ENCODE measurements at regions not wholly inside any gene's neighbourhood (a gene's known extent, or its start where the extent isn't known, plus 50 kb on each side); places are given as distances from the start of the nearest gene placed in this dataset.

DNA sequence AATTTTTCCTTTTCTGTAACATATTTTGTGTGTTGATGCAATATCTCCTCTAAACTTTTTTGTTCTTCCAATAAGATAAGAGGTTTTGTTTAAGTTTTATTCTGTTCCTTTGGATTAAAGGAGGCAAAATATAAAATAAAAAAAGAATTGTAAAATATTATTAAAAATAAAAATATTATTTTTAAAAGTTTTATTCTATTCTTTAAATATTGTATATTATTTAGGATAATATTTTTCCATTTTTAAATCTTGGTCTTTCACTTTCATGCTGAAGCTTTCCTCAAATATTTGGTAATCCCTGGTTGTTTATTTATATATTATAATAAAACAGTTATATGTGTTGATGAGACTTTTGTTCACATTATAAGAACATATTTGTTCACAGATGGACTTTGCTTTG lies 187.9 kb upstream of the PDE5A start:
- no peak for DNase-seq

DNA sequence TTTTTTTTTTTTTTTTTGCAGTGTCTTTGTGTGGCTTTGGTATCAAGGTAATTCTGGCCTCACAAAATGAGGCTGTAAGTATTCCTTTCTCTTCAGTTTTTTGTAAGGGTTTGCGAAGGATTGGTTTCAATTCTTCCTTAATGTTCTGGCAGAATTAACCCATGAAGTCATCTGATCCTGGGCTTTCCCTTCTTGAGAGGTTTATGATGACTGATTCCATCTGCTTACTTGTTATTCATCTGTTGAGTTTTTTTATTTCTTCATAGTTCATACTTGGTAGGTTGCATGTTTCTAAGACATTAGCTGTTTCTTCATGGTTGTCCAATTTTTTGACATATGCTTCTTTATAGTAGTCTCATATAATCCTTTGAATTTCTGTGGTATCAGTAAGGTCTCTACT lies 181.4 kb upstream of the PDE5A start:
- no peak for DNase-seq

GRCh38 chr4:119804404-119804803 lies 175.8 kb upstream of the PDE5A start:
- no peak for DNase-seq

DNA sequence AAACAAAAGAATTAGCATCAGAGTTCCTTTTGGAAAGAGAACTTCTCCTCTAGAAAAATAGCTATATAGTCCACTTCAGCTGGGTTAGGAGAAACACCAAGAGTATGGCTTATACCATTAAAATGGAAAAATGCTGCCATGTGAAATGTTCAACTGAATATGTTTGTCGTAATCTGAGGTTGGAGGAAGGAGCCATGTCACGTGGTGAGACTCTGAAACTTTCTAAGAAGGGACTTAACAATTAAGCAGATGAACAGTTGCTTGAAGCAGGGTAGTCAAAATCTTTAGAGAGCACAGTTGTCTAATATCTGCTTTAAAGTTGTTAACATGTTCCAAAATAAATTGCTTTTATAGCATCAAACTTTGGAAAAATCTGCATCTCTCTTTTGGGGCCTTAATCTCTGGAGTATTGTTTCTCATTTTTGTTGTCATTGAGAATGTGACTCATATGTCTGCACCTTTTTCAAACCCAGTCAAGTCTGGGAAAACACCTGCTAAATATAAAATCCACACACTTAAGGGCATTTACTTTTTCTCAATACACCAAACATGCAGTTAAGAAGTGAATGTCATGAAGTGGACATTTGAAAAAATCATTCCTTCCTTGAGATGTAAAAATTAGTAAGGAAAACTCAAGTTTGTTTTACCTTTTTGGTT lies 168.8 kb upstream of the PDE5A start:
- DNase-seq, result no peak

DNA sequence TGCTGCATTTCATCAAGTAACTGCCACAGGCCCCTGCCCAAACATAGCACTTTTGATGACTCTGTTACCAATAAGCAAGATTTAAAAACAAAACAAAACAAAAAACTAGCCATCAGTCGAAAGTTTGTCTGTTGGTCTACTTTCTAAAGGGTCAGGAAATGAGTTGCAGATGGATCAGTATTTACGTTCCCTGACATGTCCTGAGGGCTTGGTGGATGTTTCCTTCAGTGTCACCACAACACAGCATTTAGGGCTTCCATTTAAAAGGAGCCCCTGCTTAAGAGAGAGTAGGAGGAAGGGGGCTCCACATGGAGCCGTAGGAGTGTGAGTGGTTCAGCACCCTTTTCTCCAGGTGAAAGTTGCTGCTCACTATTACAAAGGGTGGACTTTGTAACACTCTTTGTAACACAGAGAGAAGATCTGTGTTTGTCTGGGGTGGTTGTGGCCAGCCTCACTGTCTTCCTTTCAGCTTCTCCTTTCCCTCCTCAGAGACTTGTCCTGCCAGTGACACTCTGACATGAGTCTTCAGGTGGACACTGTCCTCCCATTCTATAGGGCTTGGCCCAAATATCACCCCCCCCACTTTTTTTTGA lies 167.5 kb upstream of the PDE5A start:
- DNase-seq, result no peak

GRCh38 chr4:119794681-119795080 lies 166.1 kb upstream of the PDE5A start:
- no peak for DNase-seq

- DNase-seq, result no peak
These were observed 165.5 kb upstream of the PDE5A start for GRCh38 chr4:119794113-119794512.

DNA sequence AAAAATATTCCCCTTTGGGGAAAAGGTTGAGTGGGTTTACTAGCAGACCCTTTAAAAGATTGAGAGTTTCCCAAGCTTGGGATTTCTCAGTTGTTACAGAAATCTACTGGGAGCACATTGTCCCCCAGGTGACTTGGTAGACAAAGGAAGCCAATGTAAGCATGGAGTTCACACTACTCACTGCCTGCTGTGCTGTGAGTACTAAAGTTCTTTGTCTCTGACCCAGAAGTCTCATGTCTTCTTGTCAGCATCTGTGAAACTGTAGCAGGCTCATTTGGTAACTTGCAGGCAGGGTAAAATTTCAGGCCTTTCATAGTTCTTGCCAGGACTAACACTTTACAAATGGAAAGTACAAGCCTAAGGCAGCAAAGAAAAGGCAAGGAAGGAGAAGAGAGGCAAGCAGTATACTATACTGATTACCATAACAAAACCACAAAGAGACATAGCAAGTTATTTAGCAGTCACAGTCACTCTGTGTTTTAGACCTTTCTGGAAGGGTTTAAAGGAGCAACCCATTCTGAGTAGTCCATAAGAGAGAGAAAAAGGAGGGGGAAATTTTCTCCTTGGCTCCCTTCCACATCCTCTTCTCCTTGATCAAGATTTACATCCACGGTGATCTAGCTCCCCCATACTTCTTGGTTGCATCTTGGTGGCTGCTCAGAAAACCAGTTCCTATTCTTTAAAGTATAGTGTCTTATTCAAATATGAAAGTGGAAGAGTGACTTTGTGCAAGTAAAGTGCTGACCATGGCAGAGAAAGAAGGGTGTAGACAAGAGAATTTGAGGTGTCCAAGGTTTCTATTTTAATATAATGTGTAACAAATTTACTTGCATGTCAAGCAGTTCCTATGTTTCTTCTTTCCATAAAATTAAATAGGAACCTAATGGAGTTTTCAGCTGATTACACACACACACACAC lies 160.0 kb upstream of the PDE5A start:
- no peak for DNase-seq

GRCh38 chr4:119785963-119786362 lies 157.4 kb upstream of the PDE5A start:
- peak in 1 of 3 experiments; percentile 35 for DNase-seq

DNA sequence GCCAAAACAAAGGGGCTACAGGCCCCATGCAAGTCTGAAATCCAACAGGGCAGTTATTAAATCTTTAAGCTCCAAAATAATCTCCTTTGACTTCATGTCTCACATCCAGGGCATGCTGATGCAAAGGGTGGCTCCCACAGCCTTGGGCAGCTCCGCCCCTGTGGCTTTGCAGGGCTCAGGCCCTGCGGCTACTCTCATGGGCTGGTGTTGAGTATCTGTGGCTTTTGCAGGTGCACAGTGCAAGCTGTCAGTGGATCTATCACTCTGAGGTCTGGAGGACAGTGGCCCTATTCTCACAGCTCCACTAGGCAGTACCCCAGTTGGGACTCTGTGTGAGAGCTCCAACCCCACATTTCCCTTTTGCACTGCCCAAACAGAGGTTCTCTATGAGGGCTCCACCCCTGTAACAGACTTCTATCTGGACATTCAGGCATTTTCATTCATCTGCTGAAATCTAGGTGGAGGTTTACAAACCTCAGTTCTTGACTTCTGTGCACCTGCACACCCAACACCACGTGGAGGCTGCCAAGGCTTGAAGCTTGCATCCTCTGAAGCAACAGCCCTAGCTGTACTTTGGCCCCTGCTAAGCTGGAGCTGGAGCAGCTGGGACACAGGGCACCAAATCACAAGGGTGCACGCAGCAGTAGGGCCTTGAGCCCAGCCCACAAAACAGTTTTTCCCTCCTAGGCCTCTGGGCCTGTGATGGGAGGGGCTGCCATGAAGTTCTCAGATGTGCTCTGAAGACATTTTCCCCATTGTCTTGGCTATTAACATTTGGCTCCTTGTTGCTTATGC lies 154.8 kb upstream of the PDE5A start:
- DNase-seq, result no peak

GRCh38 chr4:119781044-119781443 lies 152.4 kb upstream of the PDE5A start:
- no peak for DNase-seq

DNA sequence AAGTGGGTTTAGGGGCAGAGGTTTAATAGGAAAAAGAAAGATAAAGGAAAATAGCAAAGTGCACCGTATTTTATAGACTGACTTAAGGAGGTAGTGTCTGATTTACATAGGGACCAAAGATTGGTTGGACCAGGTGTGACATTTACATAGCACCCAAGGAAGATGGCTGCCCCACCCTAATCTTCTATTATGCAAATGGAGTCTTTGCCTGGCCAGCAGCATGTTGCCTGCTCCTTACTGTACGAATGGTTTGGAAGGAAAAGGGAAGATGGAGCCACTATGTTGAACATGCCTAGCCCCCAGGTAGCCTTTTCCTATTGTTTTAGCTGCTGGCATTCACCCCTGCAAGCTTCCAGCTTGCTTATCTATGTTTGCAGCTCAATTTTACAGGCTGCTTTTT lies 146.2 kb upstream of the PDE5A start:
- no peak for DNase-seq

GRCh38 chr4:119765951-119766350 lies 137.3 kb upstream of the PDE5A start:
- DNase-seq, result no peak

DNA sequence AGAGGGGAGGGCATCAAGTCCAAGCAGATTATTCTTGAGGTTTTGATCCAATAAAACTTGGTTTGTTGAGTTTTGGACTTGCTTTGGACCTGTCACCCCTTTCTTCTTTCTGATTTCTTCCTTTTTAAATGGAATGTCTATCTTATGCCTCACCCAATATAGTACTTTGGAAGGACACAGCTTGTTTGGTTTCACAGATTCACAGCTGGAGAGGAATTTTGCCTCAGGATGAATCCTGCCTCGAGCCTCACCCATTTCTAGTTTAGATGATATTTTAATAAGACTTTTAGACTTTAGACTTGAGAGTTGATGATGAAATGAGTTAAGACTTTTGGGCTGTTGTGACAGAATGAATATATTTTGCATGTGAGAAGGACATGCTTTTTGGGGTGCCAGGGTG lies 136.9 kb upstream of the PDE5A start:
- DNase-seq, result no peak

GRCh38 chr4:119763386-119763785 lies 134.8 kb upstream of the PDE5A start:
- no peak for DNase-seq

DNA sequence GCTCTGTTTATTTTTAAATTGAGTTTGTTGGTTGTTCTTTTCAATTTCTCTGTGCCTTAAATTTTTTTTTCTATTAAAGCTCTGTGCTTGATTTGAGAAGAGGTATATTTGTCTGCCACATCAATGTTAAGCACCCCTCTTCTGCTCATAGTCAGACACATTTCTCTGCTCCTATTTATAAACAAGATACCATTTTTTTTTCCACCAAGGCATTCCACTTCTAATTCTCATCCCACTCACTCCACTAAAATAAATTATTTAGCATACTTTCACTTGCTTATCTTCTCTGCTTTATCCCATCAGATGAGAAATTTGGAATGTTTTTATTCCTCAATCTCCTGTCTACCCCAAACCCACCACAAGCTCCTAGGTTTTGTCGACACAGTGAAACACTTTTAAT lies 127.0 kb upstream of the PDE5A start:
- no peak for DNase-seq

DNA sequence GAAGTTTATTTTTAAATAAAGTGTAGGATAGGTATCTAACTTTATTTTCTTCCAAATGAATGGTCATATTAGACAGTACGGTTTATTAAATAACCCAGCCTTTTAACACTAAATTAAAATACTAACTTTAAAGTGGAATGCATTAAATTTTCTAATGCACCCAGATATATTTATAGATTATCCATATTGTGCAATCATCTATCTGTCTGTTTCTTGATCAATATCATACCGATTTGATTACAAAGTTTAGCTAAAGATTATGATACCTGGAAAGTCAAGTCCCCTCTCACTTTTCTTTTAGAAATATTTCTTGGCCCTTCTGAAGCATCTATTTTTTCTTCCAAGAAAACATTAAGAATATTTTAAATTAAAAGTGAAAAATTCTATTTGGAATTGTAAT lies 124.3 kb upstream of the PDE5A start:
- no peak for DNase-seq

DNA sequence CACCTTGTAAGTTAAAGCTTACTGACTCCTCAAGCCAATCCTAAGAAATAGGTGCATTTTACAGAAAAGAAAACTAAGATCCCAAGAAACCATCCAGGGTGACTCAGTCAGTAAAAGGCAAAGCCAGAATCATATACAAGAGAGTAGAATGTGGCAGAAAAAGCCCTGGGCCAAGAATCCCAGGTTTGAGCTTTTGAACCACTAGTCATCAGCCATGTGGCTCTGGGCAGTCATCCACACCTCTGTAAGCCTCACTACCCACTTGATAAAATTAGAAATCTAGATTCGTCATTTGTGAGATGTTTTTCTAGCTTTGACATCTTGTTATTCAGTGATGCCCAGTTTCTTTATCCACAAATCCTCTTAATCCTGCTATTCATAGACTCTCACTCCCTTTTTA lies 122.2 kb upstream of the PDE5A start:
- no peak for DNase-seq

DNA sequence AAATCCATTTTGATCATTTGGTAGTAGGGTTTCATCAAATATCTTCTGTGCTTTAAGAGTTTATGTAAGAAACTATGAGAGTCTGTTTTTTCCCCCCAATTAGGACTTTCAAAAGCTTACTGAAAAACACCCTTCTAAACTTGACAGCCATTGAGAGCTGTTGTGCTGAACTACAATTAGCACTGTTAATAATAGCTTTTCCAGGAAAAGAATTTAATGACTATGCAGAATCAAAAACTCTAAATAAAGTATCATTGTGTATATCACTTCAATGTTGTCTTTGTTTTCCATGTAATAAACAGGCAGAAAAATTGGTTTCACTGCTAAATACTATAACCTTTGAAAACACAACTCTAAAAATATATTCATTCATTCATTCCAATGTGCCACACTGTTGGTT lies 121.4 kb upstream of the PDE5A start:
- peak in 1 of 3 experiments; percentile 13 for DNase-seq

DNA sequence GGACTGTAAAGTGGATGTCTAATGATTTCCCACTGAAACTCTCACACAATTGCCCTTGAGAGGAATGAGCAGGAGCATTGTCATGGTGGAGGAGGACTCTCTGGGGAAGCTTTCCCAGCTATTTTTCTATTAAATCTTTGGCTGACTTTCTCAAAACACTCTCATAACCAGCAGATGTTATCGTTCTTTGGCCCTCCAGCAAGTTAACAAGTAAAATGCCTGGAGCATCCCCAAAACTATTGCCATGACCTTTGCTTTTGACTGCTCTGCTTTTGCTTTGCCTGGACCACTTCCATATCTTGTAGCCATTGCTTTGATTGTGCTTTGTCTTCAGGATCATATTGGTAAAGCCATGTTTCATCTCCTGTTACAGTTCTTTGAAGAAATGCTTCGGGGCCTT lies 120.2 kb upstream of the PDE5A start:
- no peak for DNase-seq

GRCh38 chr4:119746951-119747350 lies 118.3 kb upstream of the PDE5A start:
- DNase-seq, result no peak

- no peak for DNase-seq
These were observed 116.7 kb upstream of the PDE5A start for GRCh38 chr4:119745351-119745750.

DNA sequence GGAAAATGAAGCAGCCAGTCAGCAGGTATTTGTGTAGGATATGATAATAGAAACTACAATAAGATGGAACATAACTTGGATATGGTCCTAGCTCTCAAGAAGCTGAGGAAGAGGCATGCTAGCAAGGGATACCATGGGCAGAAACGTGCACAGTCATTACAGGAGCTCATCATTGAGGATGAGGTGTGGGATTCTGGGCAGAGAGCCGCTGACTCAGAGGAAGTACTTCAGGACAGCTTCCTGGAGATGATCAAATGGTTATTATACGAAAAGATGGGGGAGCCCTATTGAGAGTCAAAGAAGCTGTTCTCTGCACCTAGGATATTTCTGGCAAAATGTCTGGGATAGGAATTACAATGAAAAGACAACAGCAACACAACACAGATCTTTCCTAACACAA lies 116.0 kb upstream of the PDE5A start:
- DNase-seq, result no peak
